Testis (tissue), 2 donors: ENCODE measurements at regions not wholly inside any gene's neighbourhood (a gene's known extent, or its start where the extent isn't known, plus 50 kb on each side); places are given as distances from the start of the nearest gene placed in this dataset.
"Not testable (repeated sequence)": the region's sequence is repeated elsewhere in the genome, so short reads cannot be mapped to it uniquely, and the experiment has no call there.

Experiments
- DNase-seq: peaks from one replicate; pipeline ENCODE4 v3.0.0-alpha.2; 2019
- H3K27ac ChIP-seq, 2 donors: fragments of 200-600 bp; sonication (generic); one replicate each; pipeline ENCODE4 v1.5.1; 2019
- H3K27me3 ChIP-seq: fragments of 200-600 bp; sonication (generic); one replicate; pipeline ENCODE4 v1.5.1; 2019
- H3K36me3 ChIP-seq: fragments of 200-600 bp; sonication (generic); one replicate; pipeline ENCODE4 v1.5.1; 2017; ENCODE audit warnings: low read depth; ENCODE audit errors: missing control alignments
- H3K4me1 ChIP-seq: fragments of 200-600 bp; sonication (generic); one replicate; pipeline ENCODE4 v1.5.1; 2019
- H3K4me3 ChIP-seq, 2 donors: fragments of 200-600 bp; sonication (generic); one replicate each; pipeline ENCODE4 v1.5.1; 2017 to 2019
- H3K9me3 ChIP-seq: fragments of 200-600 bp; sonication (generic); one replicate; pipeline ENCODE4 v1.5.1; 2017
- CTCF ChIP-seq, 3 experiments: fragments of 450-650 bp in 2 of 3; fragments of 200-600 bp in 1 of 3; sonication (generic) in 1 of 3; IDR thresholded peaks; one replicate each; pipeline ENCODE4 v1.5.1; 2016 to 2019; ENCODE audit warnings: antibody characterized with exemption in 3 of 3, mild to moderate bottlenecking in 2 of 3, moderate library complexity in 1 of 3
- POLR2A ChIP-seq: fragments of 450-650 bp; IDR thresholded peaks from one replicate; pipeline ENCODE4 v1.6.1; 2017; ENCODE audit warnings: antibody characterized with exemption, mild to moderate bottlenecking, moderate library complexity
- WGBS, 2 donors: methylation state at CpG; one replicate each; pipeline ENCODE4 v1.1.5; 2018; 5-methylcytosine and 5-hydroxymethylcytosine counted together
- intact Hi-C: fragments of 100-400 bp; cut with DNase I; formaldehyde crosslinking; loops from one replicate; pipeline ENCODE4 v1.15.1; 2023; ENCODE audit warnings: low total_unique reads

GRCh38 chr5:98186128-98186527 lies 587.3 kb upstream of the RGMB start:
- TF ChIP-seq POLR2A (no peak), CTCF (IDR thresholded peaks at IDR 0.05) (no peak)

GRCh38 chr5:98187945-98188344 lies 585.5 kb upstream of the RGMB start:
- intact Hi-C loops, result no loop called here
- Histone ChIP-seq H3K36me3 (no peaks in the 10 kb centered on the region), H3K9me3 (no peaks in the 10 kb centered on the region), H3K27me3 (no peaks in the 10 kb centered on the region), H3K4me3 (no peak overlapping the region), H3K27ac (no peak overlapping the region), H3K4me1 (no peaks in the 10 kb centered on the region)
- 71 to 82% methylated on average over 1 of the region's 1 CpG for WGBS, 2 donors
- TF ChIP-seq POLR2A, result no peak
- no peak for TF ChIP-seq CTCF (IDR thresholded peaks at IDR 0.05)
- no peak for DNase-seq

More at GRCh38 chr5:98186128-98186527, 587.3 kb upstream of the RGMB start:
- no peaks in the 10 kb centered on the region for H3K27me3 ChIP-seq
- no peak overlapping the region for H3K27ac ChIP-seq
- H3K36me3 ChIP-seq, result no peaks in the 10 kb centered on the region
- intact Hi-C loops, result no loop called here
- H3K9me3 ChIP-seq, result no peaks in the 10 kb centered on the region
- H3K4me1 ChIP-seq, result no peaks in the 10 kb centered on the region
- 92 to 93% methylated on average over 1 of the region's 1 CpG for WGBS, 2 donors
- no peak overlapping the region for H3K4me3 ChIP-seq
- no peak for DNase-seq

- H3K27me3 ChIP-seq, H3K9me3 ChIP-seq, H3K4me3 ChIP-seq, H3K4me1 ChIP-seq, H3K27ac ChIP-seq, H3K36me3 ChIP-seq, DNase-seq, intact Hi-C loops: not testable (repeated sequence)
- WGBS, 2 donors, result 97 to 100% methylated on average over 3 to 4 of the region's 4 CpGs
These were observed 583.1 kb upstream of the RGMB start for GRCh38 chr5:98190344-98190743.

GRCh38 chr5:98193921-98194760 lies 579.3 kb upstream of the RGMB start:
- H3K27ac ChIP-seq, result no peak overlapping the region
- 70 to 80% methylated on average over 3 of the region's 3 CpGs for WGBS, 2 donors
- H3K4me3 ChIP-seq, result no peak overlapping the region
- no peaks in the 10 kb centered on the region for H3K9me3 ChIP-seq
- H3K4me1 ChIP-seq, result no peaks in the 10 kb centered on the region
- no peaks in the 10 kb centered on the region for H3K27me3 ChIP-seq
- no peaks in the 10 kb centered on the region for H3K36me3 ChIP-seq
- no peak for TF ChIP-seq POLR2A
- no peak for TF ChIP-seq CTCF (IDR thresholded peaks at IDR 0.05)
- DNase-seq, result no peak
- intact Hi-C loops, result no loop called here

GRCh38 chr5:98200726-98201541 lies 572.5 kb upstream of the RGMB start:
- no peaks in the 10 kb centered on the region for H3K27me3 ChIP-seq
- no peak overlapping the region for H3K27ac ChIP-seq
- TF ChIP-seq CTCF (IDR thresholded peaks at IDR 0.05) (no peak), POLR2A (no peak)
- no peak overlapping the region for H3K4me3 ChIP-seq
- no peak for DNase-seq
- no peaks in the 10 kb centered on the region for H3K9me3 ChIP-seq
- H3K4me1 ChIP-seq, result no peaks in the 10 kb centered on the region
- no peaks in the 10 kb centered on the region for H3K36me3 ChIP-seq
- 83 to 86% methylated on average over 8 to 9 of the region's 9 CpGs for WGBS, 2 donors
- intact Hi-C loops, result no loop called here
